ENCODE measurements at regions not wholly inside any gene's neighbourhood (a gene's known extent, or its start where the extent isn't known, plus 50 kb on each side); places are given as distances from the start of the nearest gene placed in this dataset.

DNA sequence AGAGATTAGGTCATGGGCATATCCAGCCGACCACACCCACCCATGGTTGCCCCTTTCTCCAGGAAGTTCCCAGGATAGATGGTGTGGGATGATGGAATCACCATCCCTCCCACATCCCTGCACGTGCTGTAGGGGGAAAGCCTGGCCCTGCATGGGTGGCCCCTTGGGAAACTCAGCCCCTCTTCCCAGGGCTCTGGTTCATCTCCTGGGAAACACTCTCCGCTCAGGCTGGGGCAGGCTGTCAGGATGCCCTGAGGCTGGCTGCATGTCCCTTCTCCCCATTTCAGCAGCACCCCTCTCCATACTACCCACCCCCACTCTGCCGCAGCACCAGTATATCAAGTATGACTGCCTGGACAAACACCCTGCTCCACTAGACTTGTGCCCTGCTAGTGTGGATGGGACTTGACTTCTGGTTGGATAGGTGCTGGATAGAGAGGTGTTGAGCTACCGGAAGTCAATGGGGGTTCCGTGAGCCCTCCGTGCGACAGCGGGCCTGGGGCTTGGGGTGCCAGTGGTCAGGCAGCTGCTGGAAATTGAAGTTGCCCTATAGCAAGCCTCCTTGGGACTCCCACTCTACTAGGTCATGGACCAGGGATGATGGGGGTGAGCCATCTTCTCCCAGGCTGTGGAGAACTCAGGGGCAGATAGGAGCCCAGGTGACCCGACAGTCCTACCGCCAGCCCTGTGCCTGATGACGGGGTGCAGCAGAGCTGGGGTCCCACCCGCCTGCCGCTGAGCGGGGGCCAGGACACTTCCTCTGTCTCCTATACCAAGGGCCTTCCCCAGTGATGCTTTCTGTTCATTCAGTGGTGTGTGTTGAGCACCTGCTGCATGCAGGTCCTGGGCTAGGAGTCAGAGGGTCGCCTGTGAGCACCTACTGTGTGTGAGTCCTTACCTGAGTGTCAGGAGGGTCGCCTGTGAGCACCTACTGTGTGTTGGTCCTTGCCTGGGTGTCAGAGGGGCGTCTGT lies 69.4 kb upstream of the COL5A1 start:
- TF ChIP-seq, protein P1, sequence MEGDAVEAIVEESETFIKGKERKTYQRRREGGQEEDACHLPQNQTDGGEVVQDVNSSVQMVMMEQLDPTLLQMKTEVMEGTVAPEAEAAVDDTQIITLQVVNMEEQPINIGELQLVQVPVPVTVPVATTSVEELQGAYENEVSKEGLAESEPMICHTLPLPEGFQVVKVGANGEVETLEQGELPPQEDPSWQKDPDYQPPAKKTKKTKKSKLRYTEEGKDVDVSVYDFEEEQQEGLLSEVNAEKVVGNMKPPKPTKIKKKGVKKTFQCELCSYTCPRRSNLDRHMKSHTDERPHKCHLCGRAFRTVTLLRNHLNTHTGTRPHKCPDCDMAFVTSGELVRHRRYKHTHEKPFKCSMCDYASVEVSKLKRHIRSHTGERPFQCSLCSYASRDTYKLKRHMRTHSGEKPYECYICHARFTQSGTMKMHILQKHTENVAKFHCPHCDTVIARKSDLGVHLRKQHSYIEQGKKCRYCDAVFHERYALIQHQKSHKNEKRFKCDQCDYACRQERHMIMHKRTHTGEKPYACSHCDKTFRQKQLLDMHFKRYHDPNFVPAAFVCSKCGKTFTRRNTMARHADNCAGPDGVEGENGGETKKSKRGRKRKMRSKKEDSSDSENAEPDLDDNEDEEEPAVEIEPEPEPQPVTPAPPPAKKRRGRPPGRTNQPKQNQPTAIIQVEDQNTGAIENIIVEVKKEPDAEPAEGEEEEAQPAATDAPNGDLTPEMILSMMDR (IDR thresholded peaks at IDR 0.05): no peak
- no peak for TF ChIP-seq POLR2A (IDR thresholded peaks at IDR 0.05)
- no peak for TF ChIP-seq POLR2AphosphoS5 (IDR thresholded peaks at IDR 0.05; ENCODE audit: insufficient read depth in 1 of 2, low read depth in 1 of 2)

Measured in vagina (tissue), 2 donors.